ENCODE measurements at regions not wholly inside any gene's neighbourhood (a gene's known extent, or its start where the extent isn't known, plus 50 kb on each side); places are given as distances from the start of the nearest gene placed in this dataset.

GRCh38 chr14:22007363-22007762 lies 333.7 kb upstream of the OR4E1 start:
- Histone ChIP-seq H3K4me3 (ENCODE audit: low read depth in 2 of 2, low read length in 2 of 2) (no peak overlapping the region), H3K9me3 (ENCODE audit: control insufficient read depth, insufficient read depth, low read depth, low read length) (no peaks in the 10 kb centered on the region), H3K4me1 (ENCODE audit: control insufficient read depth, insufficient read depth, low read length) (no peaks in the 10 kb centered on the region; the same call in none of the 2 replicates), H3K36me3 (ENCODE audit: control insufficient read depth, insufficient read depth, low read length) (no peaks in the 10 kb centered on the region), H3K27ac (ENCODE audit: low read length) (no peak overlapping the region), H3K27me3 (ENCODE audit: control insufficient read depth, insufficient read depth, low read length) (no peaks in the 10 kb centered on the region)
- TF ChIP-seq SIN3A (IDR thresholded peaks at IDR 0.05; ENCODE audit: borderline replicate concordance, insufficient read depth, low read depth, low read length): no peak
- no peak for TF ChIP-seq POLR2AphosphoS5 (IDR thresholded peaks at IDR 0.05; ENCODE audit: low read depth, low read length)
- no peak for TF ChIP-seq TCF7L2 (IDR thresholded peaks at IDR 0.05; ENCODE audit: low read depth, low read length)
- TF ChIP-seq, protein P1, sequence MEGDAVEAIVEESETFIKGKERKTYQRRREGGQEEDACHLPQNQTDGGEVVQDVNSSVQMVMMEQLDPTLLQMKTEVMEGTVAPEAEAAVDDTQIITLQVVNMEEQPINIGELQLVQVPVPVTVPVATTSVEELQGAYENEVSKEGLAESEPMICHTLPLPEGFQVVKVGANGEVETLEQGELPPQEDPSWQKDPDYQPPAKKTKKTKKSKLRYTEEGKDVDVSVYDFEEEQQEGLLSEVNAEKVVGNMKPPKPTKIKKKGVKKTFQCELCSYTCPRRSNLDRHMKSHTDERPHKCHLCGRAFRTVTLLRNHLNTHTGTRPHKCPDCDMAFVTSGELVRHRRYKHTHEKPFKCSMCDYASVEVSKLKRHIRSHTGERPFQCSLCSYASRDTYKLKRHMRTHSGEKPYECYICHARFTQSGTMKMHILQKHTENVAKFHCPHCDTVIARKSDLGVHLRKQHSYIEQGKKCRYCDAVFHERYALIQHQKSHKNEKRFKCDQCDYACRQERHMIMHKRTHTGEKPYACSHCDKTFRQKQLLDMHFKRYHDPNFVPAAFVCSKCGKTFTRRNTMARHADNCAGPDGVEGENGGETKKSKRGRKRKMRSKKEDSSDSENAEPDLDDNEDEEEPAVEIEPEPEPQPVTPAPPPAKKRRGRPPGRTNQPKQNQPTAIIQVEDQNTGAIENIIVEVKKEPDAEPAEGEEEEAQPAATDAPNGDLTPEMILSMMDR (IDR thresholded peaks at IDR 0.05): no peak
- TF ChIP-seq REST (IDR thresholded peaks at IDR 0.05; ENCODE audit: insufficient read depth in 1 of 2, low read depth in 2 of 2, low read length in 1 of 2): no peak
- CTCF ChIA-PET: no interaction called here
- DNase-seq (ENCODE audit: low read depth, low spot score): no peak
- no TSS peak for BruUV-seq (replicated peaks)
- POLR2A ChIA-PET: no interaction called here
- intact Hi-C loops (cut with micrococcal nuclease; ENCODE audit: unreplicated experiment): no loop called here
- in situ Hi-C loops (cut with HindIII; ENCODE audit: low pct_unique_long_range_greater_than_20kb, low sequenced_read_pairs): no loop called here
- ATAC-seq: no peak

GRCh38 chr14:22003461-22003860 lies 329.8 kb upstream of the OR4E1 start:
- in situ Hi-C loops (cut with HindIII; ENCODE audit: low pct_unique_long_range_greater_than_20kb, low sequenced_read_pairs) (no loop called here), intact Hi-C loops (cut with micrococcal nuclease; ENCODE audit: unreplicated experiment) (no loop called here)
- ChIA-PET POLR2A (no interaction called here), CTCF (no interaction called here)
- no peaks in the 10 kb centered on the region for H3K9me3 ChIP-seq (ENCODE audit: control insufficient read depth, insufficient read depth, low read depth, low read length)
- no TSS peak for BruUV-seq (replicated peaks)
- DNase-seq (ENCODE audit: low read depth, low spot score): no peak
- no peaks in the 10 kb centered on the region for H3K27me3 ChIP-seq (ENCODE audit: control insufficient read depth, insufficient read depth, low read length)
- no peak overlapping the region for H3K4me3 ChIP-seq (ENCODE audit: low read depth in 2 of 2, low read length in 2 of 2)
- no peaks in the 10 kb centered on the region; the same call in none of the 2 replicates for H3K4me1 ChIP-seq (ENCODE audit: control insufficient read depth, insufficient read depth, low read length)
- no peaks in the 10 kb centered on the region for H3K36me3 ChIP-seq (ENCODE audit: control insufficient read depth, insufficient read depth, low read length)
- H3K27ac ChIP-seq (ENCODE audit: low read length): no peak overlapping the region
- TF ChIP-seq TCF7L2 (IDR thresholded peaks at IDR 0.05; ENCODE audit: low read depth, low read length) (no peak), SIN3A (IDR thresholded peaks at IDR 0.05; ENCODE audit: borderline replicate concordance, insufficient read depth, low read depth, low read length) (no peak), POLR2AphosphoS5 (IDR thresholded peaks at IDR 0.05; ENCODE audit: low read depth, low read length) (no peak), REST (IDR thresholded peaks at IDR 0.05; ENCODE audit: insufficient read depth in 1 of 2, low read depth in 2 of 2, low read length in 1 of 2) (no peak)
- TF ChIP-seq, protein P1 (IDR thresholded peaks at IDR 0.05): no peak
- no peak for ATAC-seq
